RWPE2 (cell line): ENCODE measurements at regions not wholly inside any gene's neighbourhood (a gene's known extent, or its start where the extent isn't known, plus 50 kb on each side); places are given as distances from the start of the nearest gene placed in this dataset.

Source experiments
- ATAC-seq: fragments of 200-7000 bp; cut with Tn5 transposase; 3 replicates; pipeline ENCODE4 v1.9.1; 2021; ENCODE audit warnings: low read depth
- DNase-seq: peaks from one replicate; pipeline ENCODE4 v3.0.0-alpha.2; 2020; ENCODE audit warnings: low spot score
- H3K27ac ChIP-seq: fragments of 450-650 bp; 2 replicates; pipeline ENCODE4 v1.5.1; 2017; ENCODE audit warnings: mild to moderate bottlenecking; ENCODE audit not compliant: poor library complexity, severe bottlenecking
- H3K27me3 ChIP-seq: fragments of 250-450 bp; sonication (Bioruptor Pico); 2 replicates; pipeline ENCODE4 v1.5.1; 2021; ENCODE audit warnings: mild to moderate bottlenecking, moderate library complexity; ENCODE audit not compliant: insufficient read depth, poor library complexity, severe bottlenecking
- H3K36me3 ChIP-seq: fragments of 250-450 bp; sonication (Bioruptor Pico); 2 replicates; pipeline ENCODE4 v1.5.1; 2020; ENCODE audit warnings: low read depth, mild to moderate bottlenecking, moderate library complexity
- H3K4me1 ChIP-seq: fragments of 250-450 bp; sonication (Bioruptor Pico); 2 replicates; pipeline ENCODE4 v1.5.1; 2021; ENCODE audit warnings: mild to moderate bottlenecking, moderate library complexity; ENCODE audit not compliant: insufficient read depth, poor library complexity, severe bottlenecking
- H3K4me3 ChIP-seq: fragments of 250-450 bp; sonication (Bioruptor Pico); 2 replicates; pipeline ENCODE4 v1.5.1; 2021; ENCODE audit warnings: mild to moderate bottlenecking, moderate library complexity; ENCODE audit not compliant: severe bottlenecking
- H3K9me3 ChIP-seq: fragments of 250-450 bp; sonication (Bioruptor Pico); 2 replicates; pipeline ENCODE4 v1.5.1; 2021; ENCODE audit warnings: mild to moderate bottlenecking, moderate library complexity; ENCODE audit not compliant: severe bottlenecking
- CTCF ChIP-seq: fragments of 450-650 bp; IDR thresholded peaks from one replicate; pipeline ENCODE4 v1.5.1; 2017; ENCODE audit warnings: mild to moderate bottlenecking, moderate library complexity; ENCODE audit not compliant: poor library complexity, severe bottlenecking

GRCh38 chr13:50384724-50385123, 369.5 kb downstream of the KCNRG start:
- Histone ChIP-seq H3K27ac (no peak overlapping the region), H3K4me3 (no peak overlapping the region), H3K4me1 (no peaks in the 10 kb centered on the region), H3K9me3 (peaks cover 2% of the 10 kb centered on the region), H3K36me3 (no peaks in the 10 kb centered on the region), H3K27me3 (no peaks in the 10 kb centered on the region)
- no peak for TF ChIP-seq CTCF
- DNase-seq (no peak), ATAC-seq (no peak)

GRCh38 chr13:50386541-50387050, 371.4 kb downstream of the KCNRG start:
- DNase-seq (no peak), ATAC-seq (no peak)
- H3K36me3 ChIP-seq = no peaks in the 10 kb centered on the region
- no peak for TF ChIP-seq CTCF
- H3K27ac ChIP-seq = no peak overlapping the region
- H3K9me3 ChIP-seq = no peaks in the 10 kb centered on the region
- no peaks in the 10 kb centered on the region for H3K4me1 ChIP-seq
- no peaks in the 10 kb centered on the region for H3K27me3 ChIP-seq
- H3K4me3 ChIP-seq = no peak overlapping the region

- Histone ChIP-seq H3K36me3 (no peaks in the 10 kb centered on the region), H3K27ac (no peak overlapping the region), H3K4me1 (no peaks in the 10 kb centered on the region), H3K9me3 (no peaks in the 10 kb centered on the region), H3K27me3 (no peaks in the 10 kb centered on the region), H3K4me3 (no peak overlapping the region)
- DNase-seq = no peak
- TF ChIP-seq CTCF = no peak
- no peak for ATAC-seq
These were observed 371.9 kb downstream of the KCNRG start for GRCh38 chr13:50387051-50387581.

- DNase-seq (no peak), ATAC-seq (no peak)
- no peaks in the 10 kb centered on the region for H3K4me1 ChIP-seq
- H3K27me3 ChIP-seq = no peaks in the 10 kb centered on the region
- H3K36me3 ChIP-seq = no peaks in the 10 kb centered on the region
- no peak overlapping the region for H3K27ac ChIP-seq
- no peak for TF ChIP-seq CTCF
- no peak overlapping the region for H3K4me3 ChIP-seq
- no peaks in the 10 kb centered on the region for H3K9me3 ChIP-seq
These were observed 373.2 kb downstream of the KCNRG start for GRCh38 chr13:50388481-50388880.

GRCh38 chr13:50389726-50390125, 374.5 kb downstream of the KCNRG start:
- no peaks in the 10 kb centered on the region for H3K4me1 ChIP-seq
- ATAC-seq (no peak), DNase-seq (no peak)
- no peak overlapping the region for H3K27ac ChIP-seq
- no peak overlapping the region for H3K4me3 ChIP-seq
- H3K36me3 ChIP-seq = no peaks in the 10 kb centered on the region
- no peak for TF ChIP-seq CTCF
- H3K27me3 ChIP-seq = no peaks in the 10 kb centered on the region
- H3K9me3 ChIP-seq = no peaks in the 10 kb centered on the region
